ENCODE measurements at regions not wholly inside any gene's neighbourhood (a gene's known extent, or its start where the extent isn't known, plus 50 kb on each side); places are given as distances from the start of the nearest gene placed in this dataset.

GRCh38 chr4:92111493-92111892 lies 192.3 kb upstream of the GRID2 start:
- no peak for DNase-seq (ENCODE audit: low spot score)

- DNase-seq (ENCODE audit: low spot score): no peak
These were observed 191.0 kb upstream of the GRID2 start for GRCh38 chr4:92112805-92113204.

GRCh38 chr4:92120810-92121498 lies 182.8 kb upstream of the GRID2 start:
- no peak for DNase-seq (ENCODE audit: low spot score)

GRCh38 chr4:92122911-92123310 lies 180.9 kb upstream of the GRID2 start:
- DNase-seq (ENCODE audit: low spot score): no peak

GRCh38 chr4:92128676-92129075 lies 175.1 kb upstream of the GRID2 start:
- DNase-seq (ENCODE audit: low spot score): no peak

- no peak for DNase-seq (ENCODE audit: low spot score)
These were observed 174.3 kb upstream of the GRID2 start for GRCh38 chr4:92129408-92129994.

- DNase-seq (ENCODE audit: low spot score): no peak
These were observed 167.3 kb upstream of the GRID2 start for GRCh38 chr4:92136434-92136833.

- no peak for DNase-seq (ENCODE audit: low spot score)
These were observed 140.4 kb upstream of the GRID2 start for GRCh38 chr4:92163348-92163747.

- DNase-seq (ENCODE audit: low spot score): no peak
These were observed 133.4 kb upstream of the GRID2 start for GRCh38 chr4:92170340-92170739.

GRCh38 chr4:92172203-92172602 lies 131.6 kb upstream of the GRID2 start:
- no peak for DNase-seq (ENCODE audit: low spot score)

- DNase-seq (ENCODE audit: low spot score): no peak
These were observed 128.5 kb upstream of the GRID2 start for GRCh38 chr4:92175250-92175649.

GRCh38 chr4:92182006-92182735 lies 121.6 kb upstream of the GRID2 start:
- no peak for DNase-seq (ENCODE audit: low spot score)

GRCh38 chr4:92182736-92183407 lies 120.9 kb upstream of the GRID2 start:
- DNase-seq (ENCODE audit: low spot score): no peak

GRCh38 chr4:92183825-92184224 lies 119.9 kb upstream of the GRID2 start:
- no peak for DNase-seq (ENCODE audit: low spot score)

- no peak for DNase-seq (ENCODE audit: low spot score)
These were observed 119.2 kb upstream of the GRID2 start for GRCh38 chr4:92184566-92184965.

- no peak for DNase-seq (ENCODE audit: low spot score)
These were observed 117.5 kb upstream of the GRID2 start for GRCh38 chr4:92186239-92186638.

- no peak for DNase-seq (ENCODE audit: low spot score)
These were observed 114.6 kb upstream of the GRID2 start for GRCh38 chr4:92189146-92189545.

- no peak for DNase-seq (ENCODE audit: low spot score)
These were observed 105.1 kb upstream of the GRID2 start for GRCh38 chr4:92198711-92199110.

GRCh38 chr4:92199135-92199534 lies 104.6 kb upstream of the GRID2 start:
- no peak for DNase-seq (ENCODE audit: low spot score)

- DNase-seq (ENCODE audit: low spot score): no peak
These were observed 92.9 kb upstream of the GRID2 start for GRCh38 chr4:92210906-92211305.

- DNase-seq (ENCODE audit: low spot score): no peak
These were observed 88.3 kb upstream of the GRID2 start for GRCh38 chr4:92215476-92215875.

- no peak for DNase-seq (ENCODE audit: low spot score)
These were observed 72.3 kb upstream of the GRID2 start for GRCh38 chr4:92231511-92231910.

GRCh38 chr4:92232566-92232965 lies 71.2 kb upstream of the GRID2 start:
- no peak for DNase-seq (ENCODE audit: low spot score)
